Muscle of back (tissue), 3 donors: ENCODE measurements at regions not wholly inside any gene's neighbourhood (a gene's known extent, or its start where the extent isn't known, plus 50 kb on each side); places are given as distances from the start of the nearest gene placed in this dataset.
"Not testable (repeated sequence)": the region's sequence is repeated elsewhere in the genome, so short reads cannot be mapped to it uniquely, and the experiment has no call there.

Experiments
- DNase-seq, 3 donors: peaks; one replicate each; pipeline versions ENCODE4 v3.0.0 to v3.0.0-alpha.2; 2013

DNA sequence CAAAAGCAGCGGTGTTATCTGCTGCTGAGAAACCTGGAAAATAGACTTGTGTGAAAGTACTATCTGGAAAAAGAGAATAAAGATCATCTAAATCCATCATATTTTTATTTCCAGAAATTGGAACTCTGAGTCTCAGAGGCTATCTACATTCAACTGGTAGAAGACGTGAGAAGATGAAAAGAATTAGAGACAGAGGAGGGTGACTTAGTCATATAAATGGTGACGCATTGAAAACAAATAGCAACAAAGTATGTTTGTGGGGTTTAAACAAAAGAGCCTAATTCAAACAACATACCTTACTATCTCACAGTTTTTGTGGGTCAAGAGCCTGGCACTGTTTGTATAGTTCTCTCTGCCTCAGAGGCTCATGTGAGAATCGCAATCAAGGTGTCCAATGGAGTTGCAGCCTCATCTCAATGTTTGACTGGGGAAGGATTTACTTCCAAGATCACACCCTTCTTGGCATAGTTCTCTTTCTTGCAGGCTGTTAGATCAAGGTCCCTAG, 757.1 kb upstream of the SLC35B3 start:
- DNase-seq = no peak

DNA sequence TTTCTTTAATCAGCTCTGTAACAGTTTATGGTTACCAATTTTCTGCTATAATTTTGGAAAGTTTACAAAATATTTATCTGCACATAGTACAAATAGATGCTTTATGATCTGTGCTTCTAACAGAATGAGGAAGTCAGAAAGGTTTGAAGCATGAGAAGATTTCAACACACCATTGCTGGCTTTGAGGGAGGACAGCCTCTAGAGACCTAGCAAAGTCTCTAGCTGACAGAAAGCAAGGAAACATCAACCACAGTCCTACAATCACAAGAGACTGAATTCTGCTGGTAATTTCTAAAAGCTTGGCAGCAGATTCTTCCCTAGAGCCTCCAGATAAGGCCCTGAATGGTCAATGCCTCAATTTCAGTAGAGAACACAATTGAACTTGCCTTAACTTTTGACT, 750.8 kb upstream of the SLC35B3 start:
- DNase-seq = no peak

DNA sequence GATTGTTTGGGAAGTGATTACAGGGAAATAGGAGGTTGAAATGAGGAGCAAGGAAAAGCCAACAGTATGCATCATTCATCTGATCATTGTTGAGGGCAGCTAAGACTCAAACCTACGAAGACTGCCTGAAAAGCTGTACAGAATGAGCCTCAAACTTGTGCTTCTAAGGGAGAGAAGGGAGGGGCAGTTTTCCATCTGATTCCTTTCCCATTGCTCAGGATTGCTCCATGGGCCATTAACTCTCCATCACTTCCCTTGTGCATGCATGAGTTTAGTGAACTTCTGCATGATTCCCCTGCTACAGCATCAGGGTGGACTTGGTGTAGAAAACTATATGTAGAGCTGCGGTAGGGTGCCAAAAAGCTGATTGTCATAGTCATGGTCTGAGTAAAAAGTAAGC, 742.7 kb upstream of the SLC35B3 start:
- DNase-seq = no peak

- DNase-seq = no peak
Observed at GRCh38 chr6:9173229-9173628, 737.9 kb upstream of the SLC35B3 start.

GRCh38 chr6:9172096-9172495, 736.8 kb upstream of the SLC35B3 start:
- DNase-seq = no peak

GRCh38 chr6:9168669-9169068, 733.3 kb upstream of the SLC35B3 start:
- no peak for DNase-seq

GRCh38 chr6:9161731-9162130, 726.4 kb upstream of the SLC35B3 start:
- DNase-seq = no peak

DNA sequence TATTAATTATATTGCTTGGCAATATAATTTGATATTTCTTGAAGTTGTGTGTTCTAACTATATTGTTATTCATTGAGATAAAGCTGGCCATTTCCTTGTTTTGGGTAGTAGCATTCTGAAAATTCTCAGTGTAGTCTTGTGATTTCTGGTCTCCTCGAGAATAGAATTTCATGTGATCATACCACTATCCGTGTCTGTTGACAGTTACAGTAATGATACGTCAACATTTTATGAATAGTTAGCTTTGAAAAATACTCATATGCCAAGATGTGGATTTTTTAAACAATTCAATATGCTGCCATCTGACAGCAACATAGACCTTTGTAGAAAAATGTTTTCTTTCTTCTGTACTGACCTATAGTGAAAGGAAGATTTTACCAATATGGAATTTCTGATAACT, 723.7 kb upstream of the SLC35B3 start:
- DNase-seq = no peak

DNA sequence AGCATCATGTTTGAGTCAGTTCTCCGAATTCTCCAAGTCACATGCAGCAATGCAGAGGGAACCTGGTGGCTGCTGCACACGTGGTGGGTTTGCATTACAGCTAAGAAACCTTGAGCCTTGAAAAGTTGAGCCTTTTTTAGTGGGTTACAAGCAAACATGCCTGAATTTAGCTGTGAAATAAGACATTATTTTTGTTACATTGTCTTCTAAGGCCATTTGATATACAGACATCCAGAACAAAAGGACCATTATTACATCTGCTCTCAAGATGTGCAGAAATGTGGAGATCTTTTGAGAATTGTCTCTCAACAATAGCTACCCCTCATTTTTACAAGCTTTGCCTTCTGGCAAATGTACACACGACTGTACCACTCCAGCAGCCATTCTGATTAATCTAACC, 720.5 kb upstream of the SLC35B3 start:
- no peak for DNase-seq

- no peak for DNase-seq
Observed at GRCh38 chr6:9143140-9143539, 707.8 kb upstream of the SLC35B3 start.

DNA sequence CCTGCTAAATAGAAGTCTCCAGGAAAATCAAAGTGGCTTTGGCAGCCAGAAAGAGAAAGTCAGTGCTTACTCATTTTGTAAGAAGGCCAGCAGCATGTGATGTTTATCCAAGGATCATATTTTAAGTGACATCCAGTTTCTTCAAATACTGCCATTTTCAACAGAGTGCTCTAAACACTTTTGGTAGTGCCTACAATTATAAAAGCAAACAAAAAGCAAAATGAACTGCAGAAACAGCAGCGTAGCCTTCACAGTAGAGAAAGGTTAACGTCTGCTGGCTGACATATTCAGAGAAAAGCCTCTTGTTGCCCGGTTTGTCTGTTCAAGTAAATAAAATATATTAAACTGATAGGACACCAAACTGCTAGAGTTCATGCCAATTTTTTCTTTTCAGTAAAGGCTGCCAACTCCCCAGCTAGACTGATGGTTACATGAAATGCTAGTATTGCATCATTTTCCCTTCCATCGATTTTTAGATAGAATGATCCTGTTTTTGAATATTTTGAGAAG, 705.7 kb upstream of the SLC35B3 start:
- peak in 2 of 3 donors; percentile 20 to 29 for DNase-seq

GRCh38 chr6:9140172-9140571, 704.8 kb upstream of the SLC35B3 start:
- peak in 2 of 3 donors; percentile 13 to 64 for DNase-seq

DNA sequence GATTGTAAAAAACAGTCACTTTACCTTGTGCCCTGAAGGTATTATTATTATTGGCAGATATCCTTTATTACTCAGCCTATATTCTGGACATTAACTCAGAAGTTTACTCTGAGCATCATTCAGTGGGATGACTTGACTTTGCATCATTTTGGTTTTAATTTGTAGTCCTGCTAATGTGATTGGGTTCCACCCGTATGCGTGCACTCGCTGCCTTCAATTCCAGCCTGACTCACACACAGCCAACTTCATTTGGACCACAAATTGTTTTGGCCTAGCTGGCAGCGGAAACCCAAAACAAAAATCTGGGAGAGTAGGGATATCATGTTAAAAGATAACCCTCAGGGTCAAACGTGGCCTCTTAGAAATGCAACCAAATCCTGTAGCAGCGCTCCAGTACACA, 704.4 kb upstream of the SLC35B3 start:
- peak in 2 of 3 donors; percentile 0 to 27 for DNase-seq

DNA sequence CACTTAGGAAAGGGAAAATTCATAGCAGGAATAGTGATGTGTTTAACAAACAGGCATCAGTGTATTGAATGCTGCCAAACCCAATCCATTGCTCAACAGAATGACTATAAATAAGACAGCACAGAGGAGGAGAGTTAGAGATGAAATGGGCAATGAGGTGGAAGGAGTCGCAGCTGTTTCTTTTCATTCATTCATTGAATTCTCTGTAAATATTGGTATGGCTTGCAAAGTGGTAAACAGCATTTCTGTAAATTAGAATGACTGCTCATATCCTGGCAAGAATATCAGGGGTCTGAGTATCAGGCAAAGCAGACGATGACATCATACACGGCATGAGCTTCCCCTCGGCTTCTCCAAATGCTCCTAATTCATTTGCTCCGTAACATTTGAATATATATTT, 703.6 kb upstream of the SLC35B3 start:
- DNase-seq = peak in 2 of 3 donors; percentile 1 to 37

- DNase-seq = no peak
Observed at GRCh38 chr6:9136141-9136822, 700.9 kb upstream of the SLC35B3 start.

DNA sequence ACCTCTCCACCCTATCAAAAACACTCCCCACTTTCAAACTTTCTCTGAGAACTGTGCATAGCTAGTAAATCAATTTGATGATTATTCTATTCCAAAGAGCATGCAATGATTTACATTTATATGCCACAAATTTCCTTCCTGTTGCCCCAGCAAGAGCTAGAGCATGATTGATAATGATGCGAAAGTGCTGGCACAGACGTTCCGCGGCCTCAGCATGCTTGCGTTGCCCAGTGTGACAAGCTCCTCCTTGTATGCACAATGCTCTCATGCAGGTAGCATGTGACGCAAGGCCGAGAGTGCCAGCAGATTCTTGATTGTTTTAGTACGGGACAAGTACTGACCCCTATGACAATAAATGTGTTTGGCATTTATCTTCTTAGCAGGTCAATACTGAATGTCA, 696.3 kb upstream of the SLC35B3 start:
- DNase-seq = no peak

- no peak for DNase-seq
Observed at GRCh38 chr6:9131201-9131600, 695.9 kb upstream of the SLC35B3 start.

DNA sequence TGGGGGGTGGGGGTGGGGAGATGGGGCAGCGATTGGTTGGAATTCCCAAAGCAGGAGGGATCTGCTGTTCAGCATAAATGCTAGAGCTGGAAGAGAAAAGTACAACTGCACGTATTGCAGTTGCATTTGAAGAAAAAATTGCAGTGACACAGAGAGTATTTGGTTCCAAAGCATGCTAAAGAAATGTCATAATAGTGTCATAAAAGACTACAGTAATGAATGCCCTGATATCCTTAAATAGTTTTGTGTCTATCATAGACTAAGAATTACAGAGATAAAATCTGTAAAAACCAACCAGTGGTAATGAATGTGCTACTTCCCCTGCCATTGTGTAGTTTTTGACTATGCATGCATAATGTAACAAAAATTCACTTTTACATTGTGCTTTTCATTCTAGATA, 693.6 kb upstream of the SLC35B3 start:
- DNase-seq = no peak

- DNase-seq = peak in 1 of 3 donors; percentile 64
Observed at GRCh38 chr6:9126878-9127560, 691.7 kb upstream of the SLC35B3 start.

DNA sequence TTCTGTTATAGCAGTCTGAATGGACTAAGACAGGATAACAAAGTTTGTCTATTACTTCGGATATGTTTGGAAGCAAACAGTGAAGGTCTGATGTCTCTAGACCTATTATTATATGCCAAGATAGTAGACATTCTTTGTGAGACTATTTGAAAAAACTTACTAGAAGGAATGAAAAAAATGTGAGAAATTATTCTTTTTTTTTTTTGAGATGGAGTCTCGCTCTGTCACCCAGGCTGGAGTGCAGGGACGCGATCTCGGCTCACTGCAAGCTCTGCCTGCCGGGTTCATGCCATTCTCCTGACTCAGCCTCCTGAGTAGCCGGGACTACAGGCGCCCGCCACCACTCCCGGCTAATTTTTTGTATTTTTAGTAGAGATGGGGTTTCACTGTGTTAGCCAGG, 690.7 kb upstream of the SLC35B3 start:
- DNase-seq = not testable (repeated sequence)

- DNase-seq = no peak
Observed at GRCh38 chr6:9121549-9121948, 686.2 kb upstream of the SLC35B3 start.

DNA sequence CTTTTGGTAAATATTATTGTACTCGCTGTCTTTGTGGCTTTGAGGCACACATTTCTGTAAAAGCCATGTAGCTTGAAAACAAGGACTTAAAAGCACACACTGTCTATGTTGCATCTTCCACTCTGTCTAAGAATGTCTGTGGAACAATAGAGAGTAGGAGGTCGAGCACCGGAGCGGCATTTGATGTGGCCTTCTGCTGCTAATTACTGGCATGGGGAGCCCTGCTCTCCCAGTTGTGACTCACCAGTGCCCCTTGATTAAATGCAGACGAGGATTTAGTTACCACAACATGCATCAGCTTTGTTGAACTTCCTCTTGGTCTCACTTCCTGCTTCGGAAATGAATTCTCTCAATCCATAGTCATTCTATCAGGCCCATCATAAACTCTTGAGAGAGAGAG, 680.7 kb upstream of the SLC35B3 start:
- DNase-seq = peak in 1 of 3 donors; percentile 49

DNA sequence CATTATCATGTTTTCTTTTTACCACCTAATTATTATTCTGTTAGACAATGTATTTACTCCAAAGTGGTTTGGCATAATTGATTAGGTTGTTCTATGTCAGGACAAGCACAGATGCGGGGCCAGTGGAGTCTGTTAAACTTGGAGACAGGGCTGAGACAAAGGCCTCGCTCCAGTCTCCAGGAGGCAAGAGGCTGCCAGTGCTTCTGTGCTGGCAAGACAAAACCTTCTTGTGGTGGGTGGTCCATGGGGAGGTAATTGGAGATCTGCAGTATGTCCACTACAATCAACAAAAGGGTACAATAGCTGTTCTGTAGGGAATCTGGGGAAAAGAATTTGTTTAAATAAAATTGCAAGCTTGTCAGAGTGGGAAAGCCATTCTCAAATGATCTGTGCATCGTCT, 677.2 kb upstream of the SLC35B3 start:
- no peak for DNase-seq
